Renal cortical epithelial cell (primary cell): ENCODE measurements at regions not wholly inside any gene's neighbourhood (a gene's known extent, or its start where the extent isn't known, plus 50 kb on each side); places are given as distances from the start of the nearest gene placed in this dataset.

Experiments
- DNase-seq: peaks from one replicate; pipeline ENCODE4 v3.0.0-alpha.2; 2011; ENCODE audit warnings: low read depth

GRCh38 chr5:148708854-148709253, 54.5 kb upstream of the HTR4 start:
- no peak for DNase-seq

GRCh38 chr5:148711961-148712360, 57.6 kb upstream of the HTR4 start:
- DNase-seq: no peak

- DNase-seq: no peak
Observed at GRCh38 chr5:148713735-148714508, 59.6 kb upstream of the HTR4 start.

GRCh38 chr5:148716716-148717115, 62.4 kb upstream of the HTR4 start:
- no peak for DNase-seq

GRCh38 chr5:148717668-148718067, 63.3 kb upstream of the HTR4 start:
- DNase-seq: no peak

GRCh38 chr5:148719605-148720004, 65.3 kb upstream of the HTR4 start:
- no peak for DNase-seq

GRCh38 chr5:148720257-148720656, 65.9 kb upstream of the HTR4 start:
- DNase-seq: peak; percentile 23

GRCh38 chr5:148723143-148723542, 68.8 kb upstream of the HTR4 start:
- DNase-seq: no peak

GRCh38 chr5:148725675-148726074, 71.3 kb upstream of the HTR4 start:
- DNase-seq: no peak

- DNase-seq: no peak
Observed at GRCh38 chr5:148729182-148729581, 74.9 kb upstream of the HTR4 start.

GRCh38 chr5:148730270-148730669, 75.9 kb upstream of the HTR4 start:
- peak; percentile 77 for DNase-seq

- peak; percentile 87 for DNase-seq
Observed at GRCh38 chr5:148730942-148731898, 76.9 kb upstream of the HTR4 start.

GRCh38 chr5:148732692-148733091, 78.4 kb upstream of the HTR4 start:
- DNase-seq: no peak

- DNase-seq: peak; percentile 78
Observed at GRCh38 chr5:148733601-148734438, 79.5 kb upstream of the HTR4 start.

GRCh38 chr5:148734518-148734917, 80.2 kb upstream of the HTR4 start:
- no peak for DNase-seq

GRCh38 chr5:148735301-148735835, 81.0 kb upstream of the HTR4 start:
- DNase-seq: no peak

GRCh38 chr5:148739023-148739422, 84.7 kb upstream of the HTR4 start:
- DNase-seq: no peak

GRCh38 chr5:148739524-148739923, 85.2 kb upstream of the HTR4 start:
- peak; percentile 71 for DNase-seq

- DNase-seq: no peak
Observed at GRCh38 chr5:148740079-148740858, 85.9 kb upstream of the HTR4 start.

GRCh38 chr5:148740966-148741742, 85.3 kb upstream of the ADRB2 start:
- peak; percentile 76 for DNase-seq
